CD4-positive, CD25-positive, alpha-beta regulatory T cell (primary cell): ENCODE measurements at regions not wholly inside any gene's neighbourhood (a gene's known extent, or its start where the extent isn't known, plus 50 kb on each side); places are given as distances from the start of the nearest gene placed in this dataset.

Source experiments
- ATAC-seq, 2 donors: fragments of 150-1000 bp; cut with Tn5 transposase; one replicate each; pipeline ENCODE4 v1.10.0; 2021; ENCODE audit warnings: low read depth in 2 of 2, moderate number of reproducible peaks in 2 of 2, moderate library complexity in 1 of 2
- DNase-seq, 3 donors: peaks; one replicate each; pipeline versions ENCODE4 v3.0.0 to v3.0.0-alpha.2; 2012 to 2022; ENCODE audit warnings: mixed read lengths in 1 of 3
- H3K27ac ChIP-seq: one replicate; pipeline ENCODE4 v1.7.0; 2013; ENCODE audit warnings: mild to moderate bottlenecking, low read length; ENCODE audit not compliant: insufficient read depth, poor library complexity, severe bottlenecking
- H3K27me3 ChIP-seq: one replicate; pipeline ENCODE4 v1.7.0; 2013; ENCODE audit warnings: low read length; ENCODE audit not compliant: control insufficient read depth, insufficient read depth
- H3K36me3 ChIP-seq: one replicate; pipeline ENCODE4 v1.7.0; 2013; ENCODE audit warnings: mild to moderate bottlenecking, low read length, moderate library complexity; ENCODE audit not compliant: control insufficient read depth, insufficient read depth
- H3K4me1 ChIP-seq: 2 replicates; pipeline ENCODE4 v1.7.0; 2013; ENCODE audit warnings: mild to moderate bottlenecking, low read length; ENCODE audit not compliant: insufficient read depth, control insufficient read depth, poor library complexity, severe bottlenecking
- H3K4me3 ChIP-seq: one replicate; pipeline ENCODE4 v1.7.0; 2013; ENCODE audit warnings: low read depth, mild to moderate bottlenecking, low read length, moderate library complexity
- H3K9me3 ChIP-seq, 2 experiments: 1 replicate in 1 of 2; 2 replicates in 1 of 2; pipeline ENCODE4 v1.7.0; 2013; ENCODE audit warnings: low read length in 2 of 2, mild to moderate bottlenecking in 1 of 2, moderate library complexity in 1 of 2; ENCODE audit not compliant: control insufficient read depth in 2 of 2
- H3K27ac Mint-ChIP-seq, 3 donors: one replicate each; pipeline ENCODE4 v1.8.0; 2020 to 2022; ENCODE audit warnings: mild to moderate bottlenecking in 3 of 3, mixed read lengths in 3 of 3, moderate library complexity in 2 of 3
- H3K27me3 Mint-ChIP-seq: one replicate; pipeline ENCODE4 v1.8.0; 2022; ENCODE audit warnings: mild to moderate bottlenecking, mixed read lengths
- H3K36me3 Mint-ChIP-seq: one replicate; pipeline ENCODE4 v1.8.0; 2020; ENCODE audit warnings: mixed read lengths
- H3K4me1 Mint-ChIP-seq, 4 donors: one replicate each; pipeline ENCODE4 v1.8.0; 2020 to 2022; ENCODE audit warnings: mixed read lengths in 4 of 4, mild to moderate bottlenecking in 1 of 4
- H3K4me3 Mint-ChIP-seq, 4 donors: one replicate each; pipeline ENCODE4 v1.8.0; 2020 to 2022; ENCODE audit warnings: mild to moderate bottlenecking in 4 of 4, mixed read lengths in 4 of 4, moderate library complexity in 3 of 4
- H3K9me3 Mint-ChIP-seq, 7 donors: one replicate each; pipeline ENCODE4 v1.8.0; 2020 to 2022; ENCODE audit warnings: mixed read lengths in 7 of 7, mild to moderate bottlenecking in 3 of 7, moderate library complexity in 2 of 7

GRCh38 chr6:84442208-84442607 is 214.8 kb upstream of the CEP162 start:
- Histone ChIP-seq H3K27ac (no peak overlapping the region), H3K27me3 (no peaks in the 10 kb centered on the region), H3K9me3 (no peaks in the 10 kb centered on the region), H3K4me3 (no peak overlapping the region), H3K4me1 (no peaks in the 10 kb centered on the region), H3K36me3 (no peaks in the 10 kb centered on the region)
- H3K4me3 Mint-ChIP-seq = no peak overlapping the region
- no peaks in the 10 kb centered on the region for H3K27me3 Mint-ChIP-seq
- DNase-seq (no peak), ATAC-seq (no peak)
- no peaks in the 10 kb centered on the region for H3K36me3 Mint-ChIP-seq
- no peak overlapping the region for H3K27ac Mint-ChIP-seq
- H3K4me1 Mint-ChIP-seq = no peaks in the 10 kb centered on the region
- peaks cover 0 to 5% (median 0%) of the 10 kb centered on the region in 7 donors for H3K9me3 Mint-ChIP-seq

- H3K36me3 ChIP-seq = no peaks in the 10 kb centered on the region
- H3K9me3 Mint-ChIP-seq = peaks cover 0 to 8% (median 0%) of the 10 kb centered on the region in 7 donors
- no peak overlapping the region for H3K27ac Mint-ChIP-seq
- H3K4me1 Mint-ChIP-seq = no peaks in the 10 kb centered on the region
- no peaks in the 10 kb centered on the region for H3K9me3 ChIP-seq
- no peak overlapping the region for H3K4me3 Mint-ChIP-seq
- H3K36me3 Mint-ChIP-seq = no peaks in the 10 kb centered on the region
- DNase-seq (no peak), ATAC-seq (no peak)
- no peaks in the 10 kb centered on the region for H3K4me1 ChIP-seq
- H3K27ac ChIP-seq = no peak overlapping the region
- H3K27me3 Mint-ChIP-seq = no peaks in the 10 kb centered on the region
- no peak overlapping the region for H3K4me3 ChIP-seq
- no peaks in the 10 kb centered on the region for H3K27me3 ChIP-seq
These were observed 214.0 kb upstream of the CEP162 start for GRCh38 chr6:84441456-84441855.

- Histone ChIP-seq H3K4me3 (no peak overlapping the region), H3K36me3 (no peaks in the 10 kb centered on the region), H3K4me1 (no peaks in the 10 kb centered on the region), H3K27me3 (no peaks in the 10 kb centered on the region), H3K27ac (no peak overlapping the region), H3K9me3 (no peaks in the 10 kb centered on the region)
- Mint-ChIP-seq H3K9me3 (peaks cover 0 to 11% (median 4%) of the 10 kb centered on the region in 7 donors), H3K36me3 (no peaks in the 10 kb centered on the region), H3K4me1 (no peaks in the 10 kb centered on the region), H3K4me3 (no peak overlapping the region), H3K27me3 (peaks cover 5% of the 10 kb centered on the region), H3K27ac (no peak overlapping the region)
- ATAC-seq (no peak), DNase-seq (no peak)
These were observed 207.1 kb upstream of the CEP162 start for GRCh38 chr6:84434550-84434949.

GRCh38 chr6:84432619-84433018 is 205.2 kb upstream of the CEP162 start:
- Mint-ChIP-seq H3K9me3 (peaks cover 0 to 11% (median 4%) of the 10 kb centered on the region in 7 donors), H3K4me3 (no peak overlapping the region), H3K4me1 (no peaks in the 10 kb centered on the region), H3K27ac (no peak overlapping the region), H3K36me3 (no peaks in the 10 kb centered on the region), H3K27me3 (peaks cover 5% of the 10 kb centered on the region)
- DNase-seq (no peak), ATAC-seq (no peak)
- H3K36me3 ChIP-seq = no peaks in the 10 kb centered on the region
- no peaks in the 10 kb centered on the region for H3K9me3 ChIP-seq
- no peak overlapping the region for H3K27ac ChIP-seq
- H3K4me1 ChIP-seq = no peaks in the 10 kb centered on the region
- no peaks in the 10 kb centered on the region for H3K27me3 ChIP-seq
- H3K4me3 ChIP-seq = no peak overlapping the region

- H3K27ac ChIP-seq = no peak overlapping the region
- no peaks in the 10 kb centered on the region for H3K36me3 ChIP-seq
- peaks cover 0 to 5% (median 3%) of the 10 kb centered on the region in 7 donors for H3K9me3 Mint-ChIP-seq
- no peak overlapping the region for H3K4me3 ChIP-seq
- no peaks in the 10 kb centered on the region for H3K9me3 ChIP-seq
- H3K36me3 Mint-ChIP-seq = no peaks in the 10 kb centered on the region
- DNase-seq (peak in 1 of 3 donors; percentile 13), ATAC-seq (no peak)
- H3K27me3 Mint-ChIP-seq = peaks cover 5% of the 10 kb centered on the region
- no peak overlapping the region for H3K27ac Mint-ChIP-seq
- H3K27me3 ChIP-seq = no peaks in the 10 kb centered on the region
- no peaks in the 10 kb centered on the region for H3K4me1 ChIP-seq
- no peak overlapping the region for H3K4me3 Mint-ChIP-seq
- H3K4me1 Mint-ChIP-seq = no peaks in the 10 kb centered on the region
These were observed 201.0 kb upstream of the CEP162 start for GRCh38 chr6:84428300-84428907.

- no peaks in the 10 kb centered on the region for H3K4me1 ChIP-seq
- H3K9me3 ChIP-seq = no peaks in the 10 kb centered on the region
- Mint-ChIP-seq H3K27ac (no peak overlapping the region), H3K4me3 (no peak overlapping the region), H3K4me1 (no peaks in the 10 kb centered on the region), H3K36me3 (no peaks in the 10 kb centered on the region), H3K9me3 (peaks cover 0 to 3% (median under 1%) of the 10 kb centered on the region in 7 donors), H3K27me3 (peaks cover 5% of the 10 kb centered on the region)
- no peak overlapping the region for H3K4me3 ChIP-seq
- DNase-seq (no peak), ATAC-seq (no peak)
- no peaks in the 10 kb centered on the region for H3K36me3 ChIP-seq
- no peaks in the 10 kb centered on the region for H3K27me3 ChIP-seq
- no peak overlapping the region for H3K27ac ChIP-seq
These were observed 198.7 kb upstream of the CEP162 start for GRCh38 chr6:84425971-84426705.

- Histone ChIP-seq H3K9me3 (no peaks in the 10 kb centered on the region), H3K4me1 (no peaks in the 10 kb centered on the region), H3K27ac (no peak overlapping the region), H3K36me3 (no peaks in the 10 kb centered on the region), H3K27me3 (no peaks in the 10 kb centered on the region), H3K4me3 (no peak overlapping the region)
- Mint-ChIP-seq H3K9me3 (peaks cover 0 to 3% (median 0%) of the 10 kb centered on the region in 7 donors), H3K36me3 (no peaks in the 10 kb centered on the region), H3K4me1 (no peaks in the 10 kb centered on the region), H3K27me3 (peaks cover 4% of the 10 kb centered on the region), H3K27ac (no peak overlapping the region), H3K4me3 (no peak overlapping the region)
- no peak for ATAC-seq
- DNase-seq = no peak
These were observed 197.5 kb upstream of the CEP162 start for GRCh38 chr6:84424956-84425355.
